HG03469 (cell line): ENCODE measurements at regions not wholly inside any gene's neighbourhood (a gene's known extent, or its start where the extent isn't known, plus 50 kb on each side); places are given as distances from the start of the nearest gene placed in this dataset.

Source experiments
- ATAC-seq: cut with Tn5 transposase; IDR thresholded peaks from one replicate; pipeline ENCODE4 v1.9.1; 2021; ENCODE audit warnings: mild to moderate bottlenecking, moderate library complexity, moderate number of reproducible peaks; ENCODE audit not compliant: unreplicated experiment

GRCh38 chr4:147343692-147344091 lies 137.2 kb upstream of the EDNRA start:
- ATAC-seq, result no peak

- ATAC-seq, result no peak
These were observed 135.2 kb upstream of the EDNRA start for GRCh38 chr4:147345662-147346061.

- no peak for ATAC-seq
These were observed 133.7 kb upstream of the EDNRA start for GRCh38 chr4:147347217-147347616.

- no peak for ATAC-seq
These were observed 131.7 kb upstream of the EDNRA start for GRCh38 chr4:147349193-147349592.

GRCh38 chr4:147351083-147351787 lies 129.7 kb upstream of the EDNRA start:
- ATAC-seq, result no peak

GRCh38 chr4:147354237-147354636 lies 126.7 kb upstream of the EDNRA start:
- ATAC-seq, result no peak

- no peak for ATAC-seq
These were observed 125.8 kb upstream of the EDNRA start for GRCh38 chr4:147355032-147355656.

- ATAC-seq, result no peak
These were observed 125.0 kb upstream of the EDNRA start for GRCh38 chr4:147355847-147356246.

GRCh38 chr4:147360301-147360700 lies 120.6 kb upstream of the EDNRA start:
- ATAC-seq, result no peak

- no peak for ATAC-seq
These were observed 119.2 kb upstream of the EDNRA start for GRCh38 chr4:147361726-147362125.

- ATAC-seq, result no peak
These were observed 118.0 kb upstream of the EDNRA start for GRCh38 chr4:147362938-147363337.

GRCh38 chr4:147363514-147363913 lies 117.4 kb upstream of the EDNRA start:
- no peak for ATAC-seq

GRCh38 chr4:147365396-147365795 lies 115.5 kb upstream of the EDNRA start:
- no peak for ATAC-seq

- ATAC-seq, result no peak
These were observed 114.7 kb upstream of the EDNRA start for GRCh38 chr4:147366164-147366563.

- no peak for ATAC-seq
These were observed 113.0 kb upstream of the EDNRA start for GRCh38 chr4:147367891-147368290.

- no peak for ATAC-seq
These were observed 111.9 kb upstream of the EDNRA start for GRCh38 chr4:147368948-147369347.

- ATAC-seq, result no peak
These were observed 110.4 kb upstream of the EDNRA start for GRCh38 chr4:147370473-147370872.

GRCh38 chr4:147370881-147371280 lies 110.0 kb upstream of the EDNRA start:
- no peak for ATAC-seq

- ATAC-seq, result no peak
These were observed 109.2 kb upstream of the EDNRA start for GRCh38 chr4:147371661-147372060.

GRCh38 chr4:147378780-147379179 lies 102.1 kb upstream of the EDNRA start:
- ATAC-seq, result no peak

GRCh38 chr4:147381749-147382148 lies 99.1 kb upstream of the EDNRA start:
- ATAC-seq, result no peak

- ATAC-seq, result no peak
These were observed 92.9 kb upstream of the EDNRA start for GRCh38 chr4:147388018-147388417.

- ATAC-seq, result no peak
These were observed 84.8 kb upstream of the EDNRA start for GRCh38 chr4:147396105-147396504.
